Progenitor cell of endocrine pancreas (in vitro differentiated cells): ENCODE measurements at regions not wholly inside any gene's neighbourhood (a gene's known extent, or its start where the extent isn't known, plus 50 kb on each side); places are given as distances from the start of the nearest gene placed in this dataset.
A peak's percentile ranks its signal among the peaks of the same experiment; 100 is the strongest.

Experiments used
- DNase-seq: peaks from one replicate; pipeline ENCODE4 v3.0.0; 2021; ENCODE audit warnings: low spot score; ENCODE audit not compliant: unreplicated experiment
- H3K27ac Mint-ChIP-seq: 2 replicates; pipeline ENCODE4 v1.8.0; 2021; ENCODE audit warnings: mild to moderate bottlenecking, moderate library complexity, mixed read lengths
- H3K27me3 Mint-ChIP-seq: 2 replicates; pipeline ENCODE4 v1.8.0; 2021; ENCODE audit warnings: mixed read lengths
- H3K36me3 Mint-ChIP-seq: 2 replicates; pipeline ENCODE4 v1.8.0; 2022; ENCODE audit warnings: mixed read lengths; ENCODE audit not compliant: insufficient read depth
- H3K4me1 Mint-ChIP-seq: 2 replicates; pipeline ENCODE4 v1.8.0; 2021; ENCODE audit warnings: low read depth, mixed read lengths
- H3K4me3 Mint-ChIP-seq: 2 replicates; pipeline ENCODE4 v1.8.0; 2021; ENCODE audit warnings: low read depth, mild to moderate bottlenecking, moderate library complexity, mixed read lengths
- H3K9me3 Mint-ChIP-seq: 2 replicates; pipeline ENCODE4 v1.8.0; 2021; ENCODE audit warnings: low read depth, mixed read lengths
- CTCF ChIP-seq: fragments of 200-600 bp; sonication (generic); IDR thresholded peaks from one replicate; pipeline ENCODE4 v1.5.0; 2021; ENCODE audit warnings: antibody characterized with exemption, mild to moderate bottlenecking; ENCODE audit not compliant: unreplicated experiment

DNA sequence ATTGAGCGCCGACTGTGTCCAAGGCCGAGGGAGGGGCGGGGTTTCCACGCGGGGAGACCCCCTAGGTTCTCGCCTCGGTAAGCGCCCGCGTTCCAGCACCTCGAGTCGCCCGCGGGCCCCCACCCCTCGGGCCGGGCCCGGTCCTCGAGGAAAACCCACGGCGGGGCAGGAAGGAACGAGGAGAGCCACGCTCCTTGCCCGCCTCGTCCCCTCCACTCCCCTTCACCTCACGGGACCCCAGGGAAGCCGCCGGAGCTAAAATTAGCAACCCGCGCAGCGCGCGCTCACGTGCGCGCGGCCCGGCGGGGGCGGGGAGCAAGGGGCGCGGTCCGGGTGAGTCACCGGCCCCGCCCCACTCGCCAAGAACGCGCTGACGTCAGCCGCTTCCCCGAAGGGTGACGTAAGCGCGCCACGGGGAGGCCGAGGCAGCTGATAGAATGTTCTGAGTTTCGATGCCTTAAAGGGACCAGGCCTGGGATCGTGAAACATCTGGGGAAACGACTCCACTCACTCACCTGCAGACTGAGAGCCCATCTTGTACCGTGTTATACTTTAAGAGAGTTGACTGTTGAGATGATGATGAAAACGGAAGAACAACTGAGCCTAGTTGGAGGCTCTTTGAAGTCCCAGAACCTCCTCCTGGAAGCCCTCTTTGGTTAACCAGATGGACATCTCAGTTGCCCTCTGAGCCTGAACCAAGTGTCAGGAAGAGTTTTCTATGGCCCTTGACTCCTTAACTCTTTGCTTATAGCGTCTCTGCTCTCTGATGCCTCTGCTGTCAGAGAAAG is 49.7 kb upstream of the ATF3 start:
- peak; percentile 80 for DNase-seq
- Mint-ChIP-seq H3K27me3 (peaks cover 3% of the 10 kb centered on the region), H3K27ac (peak overlapping the region; percentile 98), H3K9me3 (peaks cover 4% of the 10 kb centered on the region), H3K4me3 (peak overlapping the region; percentile 70), H3K36me3 (no peaks in the 10 kb centered on the region), H3K4me1 (peaks cover 6% of the 10 kb centered on the region)
- TF ChIP-seq CTCF: no peak
